ENCODE measurements at regions not wholly inside any gene's neighbourhood (a gene's known extent, or its start where the extent isn't known, plus 50 kb on each side); places are given as distances from the start of the nearest gene placed in this dataset.
A peak's percentile ranks its signal among the peaks of the same experiment; 100 is the strongest.

- H3K27ac ChIP-seq: 0 out of 6 replicates have a peak overlapping the region, but pooled peaks of 1 of the 2 experiments have one; percentile 32
- TF ChIP-seq SMC3 (IDR thresholded peaks at IDR 0.05) (no peak), FOXS1 (CRISPR knock-in tag; IDR thresholded peaks at IDR 0.05) (no peak), GATA3 (IDR thresholded peaks at IDR 0.05; ENCODE audit: borderline replicate concordance) (no peak), NPAS2 (CRISPR knock-in tag; IDR thresholded peaks at IDR 0.05; ENCODE audit: borderline replicate concordance) (no peak), ESRRA (IDR thresholded peaks at IDR 0.05; ENCODE audit: borderline replicate concordance, low read length) (no peak), FOSB (CRISPR knock-in tag; IDR thresholded peaks at IDR 0.05) (no peak), BHLHE40 (IDR thresholded peaks at IDR 0.05; ENCODE audit: low read depth, low read length) (no peak), KDM1A (IDR thresholded peaks at IDR 0.05; ENCODE audit: low read depth) (no peak)
- H3K4me1 ChIP-seq: no peaks in the 10 kb centered on the region
- CTCF ChIA-PET: interaction anchor here (2.7 kb wide), 1 partner anchor 11 kb away, joined by 9 read pairs; no protein-coding TSS in a partner anchor
- 86% methylated on average over 18 of the region's 20 CpGs for WGBS (ENCODE audit: missing lambda C conversion rate)
- H3K9me3 ChIP-seq: no peaks in the 10 kb centered on the region
- POLR2A ChIA-PET: no interaction called here
- no peak for DNase-seq (ENCODE audit: low read depth in 1 of 2, low spot score in 1 of 2)
- no peak for FAIRE-seq
- H3K4me3 ChIP-seq: no peak overlapping the region
- no peak for ATAC-seq
- no peak overlapping the region for H3K4me2 ChIP-seq
Measured at GRCh38 chr15:31273258-31273941, 53.2 kb upstream of the KLF13 start.

GRCh38 chr15:31274496-31275330 is 51.9 kb upstream of the KLF13 start:
- ChIA-PET POLR2A (no interaction called here), CTCF (interaction anchor here (0.9 to 1.4 kb wide), 3 partner anchors 24 to 214 kb away, joined by 3 to 5 read pairs (median 3); no protein-coding TSS in a partner anchor)
- 79% methylated on average over 14 of the region's 14 CpGs for WGBS (ENCODE audit: missing lambda C conversion rate)
- Histone ChIP-seq H3K4me1 (no peaks in the 10 kb centered on the region), H3K27ac (no peak overlapping the region), H3K4me3 (no peak overlapping the region), H3K9me3 (no peaks in the 10 kb centered on the region), H3K4me2 (no peak overlapping the region)
- no peak for FAIRE-seq
- no peak for ATAC-seq
- no peak for DNase-seq (ENCODE audit: low read depth in 1 of 2, low spot score in 1 of 2)
- TF ChIP-seq HES2 (IDR thresholded peaks at IDR 0.05) (no peak), CBX8 (IDR thresholded peaks at IDR 0.05) (no peak), FOSL2 (IDR thresholded peaks at IDR 0.05) (no peak), FOSL2 (CRISPR knock-in tag; IDR thresholded peaks at IDR 0.05) (no peak), ZSCAN20 (CRISPR knock-in tag; IDR thresholded peaks at IDR 0.05) (no peak), EHMT2 (IDR thresholded peaks at IDR 0.05; ENCODE audit: low read depth) (no peak), POLR2A (IDR thresholded peaks at IDR 0.05; ENCODE audit: low read length) (no peak), ESRRA (IDR thresholded peaks at IDR 0.05; ENCODE audit: borderline replicate concordance, low read length) (no peak), HOXA7 (CRISPR knock-in tag; IDR thresholded peaks at IDR 0.05) (no peak), ATOH8 (CRISPR knock-in tag; IDR thresholded peaks at IDR 0.05; ENCODE audit: low read depth) (no peak), GATA3 (IDR thresholded peaks at IDR 0.05; ENCODE audit: borderline replicate concordance) (no peak), MAX (IDR thresholded peaks at IDR 0.05) (no peak), CHD4 (IDR thresholded peaks at IDR 0.05; ENCODE audit: borderline replicate concordance) (no peak), RFX5 (IDR thresholded peaks at IDR 0.05) (no peak), SMC3 (IDR thresholded peaks at IDR 0.05) (no peak), HOXB13 (CRISPR knock-in tag; IDR thresholded peaks at IDR 0.05; ENCODE audit: low read depth) (no peak), KDM5A (IDR thresholded peaks at IDR 0.05) (no peak)

Measured in A549 (cell line).